A549 (cell line): ENCODE measurements at regions not wholly inside any gene's neighbourhood (a gene's known extent, or its start where the extent isn't known, plus 50 kb on each side); places are given as distances from the start of the nearest gene placed in this dataset.
"Not testable (repeated sequence)": the region's sequence is repeated elsewhere in the genome, so short reads cannot be mapped to it uniquely, and the experiment has no call there.

Experiments
- ATAC-seq, 2 experiments: fragments of 200-7000 bp in 1 of 2; fragments of >200 bp in 1 of 2; cut with Nextera tagmentation in 1 of 2; cut with Tn5 transposase in 1 of 2; 3 replicates each; pipeline versions ENCODE4 v1.8.0 to v1.9.1; 2018 to 2020; ENCODE audit warnings: mild to moderate bottlenecking in 1 of 2, moderate library complexity in 1 of 2
- CTCF ChIA-PET: fragments of 300-600 bp; sonication (Branson Sonifier 250); formaldehyde crosslinking; extraction: SDS; loops from one replicate; lab custom pipeline; 2021; ENCODE audit warnings: antibody characterized with exemption, inconsistent platforms; lab: Yijun Ruan, JAX
- POLR2A ChIA-PET: fragments of 350-600 bp; formaldehyde crosslinking; extraction: SDS; loops from one replicate; lab custom pipeline; 2021; ENCODE audit warnings: antibody characterized with exemption, inconsistent platforms; lab: Yijun Ruan, JAX
- DNase-seq, 2 experiments: peaks; one replicate each; pipeline versions ENCODE4 v3.0.0 to v3.0.0-alpha.2; 2011 to 2016; ENCODE audit warnings: low read depth in 1 of 2, low spot score in 1 of 2
- FAIRE-seq: peaks from 2 replicates; lab custom pipeline; 2011; peaks lifted over from hg19 to GRCh38; lab: Jason Lieb, UNC
- H3K27ac ChIP-seq, 2 experiments: fragments of >200 bp; sonication (Bioruptor Twin); formaldehyde crosslinking; 3 replicates each; pipeline ENCODE4 v1.5.1; 2016 to 2017
- H3K4me1 ChIP-seq: fragments of >200 bp; sonication (Bioruptor Twin); formaldehyde crosslinking; 3 replicates; pipeline ENCODE4 v1.6.1; 2016
- H3K4me2 ChIP-seq: fragments of >200 bp; sonication (Bioruptor Twin); formaldehyde crosslinking; 3 replicates; pipeline ENCODE4 v1.6.1; 2016
- H3K4me3 ChIP-seq: fragments of >200 bp; sonication (Bioruptor Twin); formaldehyde crosslinking; 3 replicates; pipeline ENCODE4 v1.5.1; 2016
- H3K9me3 ChIP-seq: fragments of >200 bp; sonication (Bioruptor Twin); formaldehyde crosslinking; 3 replicates; pipeline ENCODE4 v1.6.1; 2016
- POLR2A ChIP-seq: IDR thresholded peaks from 2 replicates; pipeline ENCODE4 v1.6.1; 2012; ENCODE audit warnings: mild to moderate bottlenecking, low read length
- RNF2 ChIP-seq: fragments of 200-600 bp; sonication (generic); IDR thresholded peaks from 2 replicates; pipeline ENCODE4 v1.6.1; 2016; ENCODE audit warnings: low read depth, mild to moderate bottlenecking, antibody characterized with exemption, moderate library complexity, borderline replicate concordance
- WGBS: methylation state at CpG from one replicate; pipeline ENCODE4 v1.1.6; 2017; ENCODE audit errors: missing lambda C conversion rate; 5-methylcytosine and 5-hydroxymethylcytosine counted together
- TF ChIP-seq, protein P1 (sequence below): IDR thresholded peaks from 2 replicates; pipeline ENCODE4 v1.6.1; 2012; ENCODE audit warnings: low read depth, borderline replicate concordance
- TF ChIP-seq, protein P2 (sequence below): IDR thresholded peaks from 2 replicates; pipeline ENCODE4 v1.6.1; 2012

DNA sequence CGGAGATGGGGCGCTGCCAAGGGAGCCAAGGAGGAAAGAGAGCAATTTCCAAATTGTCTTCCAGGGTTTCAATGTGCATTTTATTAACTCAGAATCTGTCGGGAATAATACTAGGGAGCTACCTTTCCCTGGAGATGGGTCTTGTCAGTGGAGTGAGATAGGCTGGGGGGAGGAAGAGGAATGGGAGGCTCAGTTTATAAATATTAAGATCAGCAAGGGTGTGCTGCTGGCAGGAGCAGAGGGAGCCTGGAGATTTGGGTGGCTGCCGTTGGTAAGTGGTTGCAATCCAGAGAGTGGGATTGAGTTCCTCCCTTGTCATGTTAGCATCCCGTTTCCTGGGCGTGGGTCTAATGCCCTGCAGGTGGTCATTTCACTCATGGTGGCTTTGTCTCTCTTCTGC lies 89.9 kb upstream of the ZNG1F start:
- DNase-seq, H3K27ac ChIP-seq, POLR2A ChIA-PET, ATAC-seq, H3K4me3 ChIP-seq, CTCF ChIA-PET, H3K4me2 ChIP-seq, H3K4me1 ChIP-seq, FAIRE-seq, H3K9me3 ChIP-seq: not testable (repeated sequence)
- 31% methylated on average over 2 of the region's 6 CpGs for WGBS

DNA sequence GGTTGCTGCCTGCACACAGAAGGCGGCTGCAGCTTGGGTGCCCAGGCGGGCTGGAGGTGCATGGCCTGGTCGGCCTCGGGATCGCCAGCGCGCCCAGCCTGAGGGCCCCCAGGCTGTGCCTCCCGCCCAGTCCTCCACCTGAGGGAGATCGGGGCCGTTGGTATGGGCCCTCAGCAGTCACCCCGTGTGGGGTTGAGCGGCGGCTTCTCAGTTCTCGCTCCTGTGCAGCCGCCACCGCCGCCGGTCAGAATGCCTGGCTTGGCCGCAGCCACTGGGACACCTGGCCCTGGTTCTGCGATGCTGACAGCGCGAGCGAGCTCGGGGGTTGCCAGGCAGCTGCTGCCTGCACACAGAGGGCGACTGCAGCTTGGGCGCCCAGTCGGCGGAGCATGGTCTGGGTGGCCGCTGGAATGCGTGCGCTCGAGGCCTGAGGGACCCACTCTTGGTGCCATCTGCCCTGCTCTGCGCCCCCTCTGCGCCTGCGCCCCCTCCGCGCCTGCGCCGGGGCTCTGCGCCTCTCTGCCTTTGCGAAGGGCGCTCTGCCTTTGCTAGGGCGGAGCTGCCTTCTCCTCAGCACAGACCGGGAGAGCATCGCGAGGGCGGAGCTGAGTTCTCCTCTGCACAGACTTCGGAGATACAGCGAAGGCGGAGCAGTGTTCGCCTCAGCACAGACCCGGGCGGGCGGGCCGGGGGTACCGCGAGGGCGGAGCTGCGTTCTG lies 84.6 kb upstream of the ZNG1F start:
- 22% methylated on average over 8 of the region's 59 CpGs for WGBS
- CTCF ChIA-PET, H3K4me1 ChIP-seq, H3K9me3 ChIP-seq, POLR2A ChIA-PET, FAIRE-seq: not testable (repeated sequence)
- TF ChIP-seq POLR2A (peak; percentile 74), RNF2 (peak; percentile 68; the same call in 1 of the 2 replicates)
- TF ChIP-seq, protein P1, sequence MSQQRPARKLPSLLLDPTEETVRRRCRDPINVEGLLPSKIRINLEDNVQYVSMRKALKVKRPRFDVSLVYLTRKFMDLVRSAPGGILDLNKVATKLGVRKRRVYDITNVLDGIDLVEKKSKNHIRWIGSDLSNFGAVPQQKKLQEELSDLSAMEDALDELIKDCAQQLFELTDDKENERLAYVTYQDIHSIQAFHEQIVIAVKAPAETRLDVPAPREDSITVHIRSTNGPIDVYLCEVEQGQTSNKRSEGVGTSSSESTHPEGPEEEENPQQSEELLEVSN, result peak; percentile 82
- TF ChIP-seq, protein P2, sequence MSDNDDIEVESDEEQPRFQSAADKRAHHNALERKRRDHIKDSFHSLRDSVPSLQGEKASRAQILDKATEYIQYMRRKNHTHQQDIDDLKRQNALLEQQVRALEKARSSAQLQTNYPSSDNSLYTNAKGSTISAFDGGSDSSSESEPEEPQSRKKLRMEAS, result peak; percentile 83
- Histone ChIP-seq H3K4me3 (peak overlapping the region; percentile 60), H3K4me2 (peak overlapping the region; percentile 77), H3K27ac (peak overlapping the region; percentile 53 to 89; a peak in 5 of 6 replicates)
- peak; percentile 11 to 84 for DNase-seq
- ATAC-seq, result peak; percentile 100

DNA sequence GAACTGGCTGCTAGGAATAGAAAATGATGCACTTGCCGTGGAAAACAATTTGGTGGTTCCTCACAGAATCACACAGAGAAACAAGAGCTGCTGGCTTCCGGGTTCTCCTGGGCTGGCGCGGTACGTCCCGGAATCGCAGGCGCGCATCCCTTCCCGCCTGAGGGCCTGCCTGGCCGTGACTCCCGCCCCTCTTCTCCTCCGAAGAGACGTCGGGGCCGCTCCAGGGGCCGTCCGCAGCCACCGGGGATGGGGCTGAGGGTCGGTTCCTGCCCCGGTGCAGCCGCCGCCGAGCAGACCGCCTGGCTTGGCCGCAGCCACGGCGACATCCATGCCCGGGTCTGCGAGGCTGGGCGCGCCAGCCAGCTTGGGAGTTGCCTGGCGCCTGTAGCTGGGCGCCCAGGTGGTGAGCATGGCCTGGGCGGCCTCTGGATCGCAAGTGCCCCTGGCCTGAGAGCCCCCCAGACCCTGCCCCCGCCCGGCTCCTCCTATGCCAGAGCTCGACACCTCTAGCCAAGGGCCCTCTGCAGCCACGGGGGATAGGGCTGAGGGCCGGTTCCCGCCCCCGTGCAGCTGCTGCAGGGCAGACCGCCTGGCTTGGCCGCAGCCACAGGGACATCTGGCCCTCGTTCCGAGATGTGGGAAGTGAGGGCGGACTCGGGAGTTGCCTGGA lies 83.9 kb upstream of the ZNG1F start:
- TF ChIP-seq, protein P1, result peak; percentile 75; the same call in 1 of the 2 replicates
- TF ChIP-seq, protein P2, result peak; percentile 49; the same call in 1 of the 2 replicates
- TF ChIP-seq, all 56 proteins: peak for 2; not testable (repeated sequence) for 54
- CTCF ChIA-PET, H3K9me3 ChIP-seq, POLR2A ChIA-PET, FAIRE-seq, H3K4me1 ChIP-seq: not testable (repeated sequence)
- peak in 1 of 2 experiments; percentile 29 for DNase-seq
- H3K4me3 ChIP-seq, result peak overlapping the region; percentile 60
- WGBS, result 22% methylated on average over 12 of the region's 49 CpGs
- ATAC-seq, result peak; percentile 54 to 81
- H3K27ac ChIP-seq, result peak overlapping the region; percentile 88 to 90
- peak overlapping the region; percentile 77 for H3K4me2 ChIP-seq

DNA sequence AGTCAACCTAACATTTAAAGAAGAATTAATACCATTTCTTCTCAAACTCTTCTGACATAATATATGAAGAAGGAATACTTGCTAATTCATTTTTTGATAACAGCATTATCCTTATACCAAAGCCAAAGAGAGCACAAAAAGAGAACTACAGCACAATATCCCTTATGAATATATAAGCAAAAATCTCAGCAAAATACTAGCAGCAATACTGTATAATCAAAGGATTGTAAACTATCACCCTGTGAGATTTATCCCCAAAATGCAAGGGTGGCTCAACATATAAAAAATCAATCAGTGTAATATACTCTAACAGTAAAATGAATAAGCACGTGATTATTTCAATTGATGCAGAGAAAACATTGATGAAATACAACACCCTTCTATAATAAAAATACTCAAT lies 81.9 kb upstream of the ZNG1F start:
- H3K4me1 ChIP-seq, CTCF ChIA-PET, FAIRE-seq, H3K27ac ChIP-seq, H3K4me3 ChIP-seq, H3K4me2 ChIP-seq, H3K9me3 ChIP-seq, POLR2A ChIA-PET, ATAC-seq, DNase-seq: not testable (repeated sequence)
- WGBS, result 68% methylated on average over 1 of the region's 1 CpG

DNA sequence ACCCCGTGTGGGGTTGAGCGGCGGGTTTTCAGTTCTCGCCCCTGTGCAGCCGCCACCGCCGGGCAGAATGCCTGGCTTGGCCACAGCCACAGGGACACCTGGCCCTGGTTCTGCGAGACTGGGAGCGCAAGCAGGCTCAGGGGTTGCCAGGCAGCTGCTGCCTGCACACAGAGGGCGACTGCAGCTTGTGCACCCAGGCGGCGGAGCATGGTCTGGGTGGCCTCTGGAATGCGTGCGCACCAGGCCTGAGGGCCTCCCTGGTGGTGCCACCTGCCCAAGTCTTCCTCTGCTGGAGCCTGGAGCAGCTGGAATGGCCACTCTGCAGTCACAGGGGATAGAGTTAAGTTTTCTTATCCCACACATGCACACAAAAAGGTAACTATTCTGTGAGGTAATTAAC lies 80.4 kb upstream of the ZNG1F start:
- H3K9me3 ChIP-seq, ATAC-seq, FAIRE-seq, H3K4me1 ChIP-seq, H3K4me2 ChIP-seq, DNase-seq, H3K4me3 ChIP-seq, H3K27ac ChIP-seq, CTCF ChIA-PET, POLR2A ChIA-PET: not testable (repeated sequence)
- 82% methylated on average over 6 of the region's 14 CpGs for WGBS

DNA sequence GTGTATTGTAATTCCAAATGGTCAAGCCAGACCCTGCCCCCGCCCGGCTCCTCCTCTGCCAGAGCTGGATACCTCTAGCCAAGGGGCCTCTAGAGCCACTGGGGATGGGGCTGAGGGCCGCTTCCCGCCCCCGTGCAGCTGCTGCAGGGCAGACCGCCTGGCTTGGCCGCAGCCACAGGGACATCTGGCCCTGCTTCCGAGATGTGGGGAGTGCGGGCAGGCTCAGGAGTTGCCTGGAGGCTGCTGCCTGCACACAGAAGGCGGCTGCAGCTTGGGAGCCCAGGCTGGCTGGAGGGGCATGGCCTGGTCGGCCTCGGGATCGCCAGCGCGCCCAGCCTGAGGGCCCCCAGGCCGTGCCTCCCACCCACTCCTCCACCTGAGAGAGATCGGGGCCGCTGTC lies 79.9 kb upstream of the ZNG1F start:
- WGBS, result 66% methylated on average over 6 of the region's 18 CpGs
- FAIRE-seq, H3K9me3 ChIP-seq, H3K4me1 ChIP-seq, H3K4me2 ChIP-seq, POLR2A ChIA-PET, DNase-seq, H3K4me3 ChIP-seq, ATAC-seq, H3K27ac ChIP-seq, CTCF ChIA-PET: not testable (repeated sequence)

DNA sequence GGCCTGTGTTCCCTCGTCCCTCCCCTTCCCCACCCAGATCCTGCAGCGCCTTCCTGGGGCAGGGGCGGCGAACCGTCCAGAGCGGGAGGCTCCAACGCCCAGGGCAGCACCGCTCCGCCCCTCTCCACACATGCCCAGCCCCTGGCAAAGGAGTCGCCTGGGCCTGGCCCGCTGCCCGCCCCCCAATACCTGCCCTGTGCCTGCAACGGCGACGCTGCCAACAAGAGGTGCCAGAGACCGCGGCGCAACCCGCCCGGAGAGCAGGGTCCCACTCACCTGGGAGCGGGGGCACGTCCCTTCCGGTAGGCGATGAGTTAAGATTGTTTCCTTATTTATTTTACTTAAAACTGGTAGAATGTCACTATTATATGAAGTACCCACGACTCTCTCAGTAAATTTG lies 77.5 kb upstream of the ZNG1F start:
- CTCF ChIA-PET, DNase-seq, H3K4me2 ChIP-seq, POLR2A ChIA-PET, H3K4me1 ChIP-seq, H3K4me3 ChIP-seq, ATAC-seq, FAIRE-seq, H3K27ac ChIP-seq, H3K9me3 ChIP-seq: not testable (repeated sequence)
- 88% methylated on average over 24 of the region's 25 CpGs for WGBS

DNA sequence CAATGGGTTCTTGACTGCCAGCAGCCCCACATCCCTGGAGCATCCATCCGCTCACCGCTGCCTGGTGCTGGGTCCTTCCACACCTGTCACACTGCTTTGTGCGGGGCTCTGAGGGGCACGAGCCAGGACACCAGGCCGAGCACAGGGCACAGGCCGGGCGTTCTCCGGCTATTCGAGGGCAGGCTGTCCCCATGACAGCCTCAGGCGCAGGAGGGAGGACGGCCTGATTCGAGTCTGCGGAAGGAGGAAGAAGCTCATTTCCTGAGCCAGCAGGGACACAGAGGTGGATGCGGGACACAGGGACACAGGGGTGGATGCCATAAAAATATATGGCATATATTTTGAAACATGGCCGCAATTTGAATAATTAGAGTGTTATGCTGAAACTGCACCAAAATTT lies 76.9 kb upstream of the ZNG1F start:
- ATAC-seq, result 0 out of 6 replicates have a peak, but pooled peaks of 1 of the 2 experiments have one; percentile 47
- CTCF ChIA-PET, H3K27ac ChIP-seq, FAIRE-seq, H3K4me2 ChIP-seq, H3K4me1 ChIP-seq, H3K4me3 ChIP-seq, DNase-seq, POLR2A ChIA-PET, H3K9me3 ChIP-seq: not testable (repeated sequence)
- WGBS, result 72% methylated on average over 9 of the region's 15 CpGs

DNA sequence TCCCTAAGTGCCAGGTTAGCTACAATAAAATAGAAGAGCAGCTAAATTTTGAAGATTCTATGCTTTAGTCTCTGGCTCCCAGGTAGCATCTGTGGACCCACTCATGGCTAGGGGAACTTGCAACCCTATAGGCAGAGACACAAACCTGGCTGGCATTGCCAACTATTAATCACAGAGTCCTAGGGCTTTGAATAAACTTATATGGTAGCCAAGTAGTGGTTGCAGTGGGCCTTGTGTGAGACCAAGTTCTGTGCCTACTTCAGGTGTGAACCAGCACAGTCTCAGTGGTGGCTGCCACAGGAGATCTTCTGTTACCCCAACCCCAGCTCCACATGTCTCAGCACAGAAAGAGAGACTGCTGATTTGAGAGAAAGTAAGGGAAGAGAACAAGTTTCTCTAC lies 62.9 kb upstream of the ZNG1F start:
- POLR2A ChIA-PET, DNase-seq, FAIRE-seq, H3K4me3 ChIP-seq, H3K9me3 ChIP-seq, H3K27ac ChIP-seq, H3K4me2 ChIP-seq, H3K4me1 ChIP-seq, ATAC-seq, CTCF ChIA-PET: not testable (repeated sequence)
